Duodenal mucosa (tissue), 2 donors: ENCODE measurements at regions not wholly inside any gene's neighbourhood (a gene's known extent, or its start where the extent isn't known, plus 50 kb on each side); places are given as distances from the start of the nearest gene placed in this dataset.
"Not testable (repeated sequence)": the region's sequence is repeated elsewhere in the genome, so short reads cannot be mapped to it uniquely, and the experiment has no call there.

Source experiments
- H3K27ac ChIP-seq: one replicate; pipeline ENCODE4 v1.7.0; 2013; ENCODE audit warnings: low read depth, low read length
- H3K27me3 ChIP-seq, 2 donors: one replicate each; pipeline ENCODE4 v1.7.0; 2013; ENCODE audit warnings: low read length in 2 of 2, control low read depth in 1 of 2; ENCODE audit not compliant: insufficient read depth in 2 of 2, control insufficient read depth in 1 of 2
- H3K36me3 ChIP-seq, 2 donors: one replicate each; pipeline ENCODE4 v1.7.0; 2013; ENCODE audit warnings: low read length in 2 of 2, control low read depth in 1 of 2; ENCODE audit not compliant: insufficient read depth in 2 of 2, control insufficient read depth in 1 of 2
- H3K4me1 ChIP-seq, 2 donors: one replicate each; pipeline ENCODE4 v1.7.0; 2013; ENCODE audit warnings: low read length in 2 of 2, control low read depth in 1 of 2; ENCODE audit not compliant: insufficient read depth in 2 of 2, control insufficient read depth in 1 of 2
- H3K4me3 ChIP-seq, 2 donors: one replicate each; pipeline ENCODE4 v1.7.0; 2013; ENCODE audit warnings: low read length in 2 of 2, low read depth in 1 of 2
- H3K9ac ChIP-seq, 2 donors: one replicate each; pipeline ENCODE4 v1.7.0; 2013; ENCODE audit warnings: low read length in 2 of 2, low read depth in 1 of 2
- H3K9me3 ChIP-seq, 2 donors: one replicate each; pipeline ENCODE4 v1.7.0; 2013; ENCODE audit warnings: low read length in 2 of 2, control low read depth in 1 of 2; ENCODE audit not compliant: control insufficient read depth in 1 of 2

- H3K4me1 ChIP-seq: no peaks in the 10 kb centered on the region
- H3K4me3 ChIP-seq: no peak overlapping the region
- H3K36me3 ChIP-seq: no peaks in the 10 kb centered on the region
- no peaks in the 10 kb centered on the region for H3K27me3 ChIP-seq
- no peaks in the 10 kb centered on the region for H3K9me3 ChIP-seq
- no peak overlapping the region for H3K9ac ChIP-seq
- no peak overlapping the region for H3K27ac ChIP-seq
Observed at GRCh38 chrX:139158256-139158655, 372.3 kb upstream of the F9 start.

- Histone ChIP-seq H3K27me3 (no peaks in the 10 kb centered on the region), H3K9ac (no peak overlapping the region), H3K9me3 (no peaks in the 10 kb centered on the region)
Observed at GRCh38 chrX:139156356-139156755, 374.2 kb upstream of the F9 start.

GRCh38 chrX:139146625-139147024, 383.9 kb upstream of the F9 start:
- H3K4me1 ChIP-seq, H3K27ac ChIP-seq, H3K36me3 ChIP-seq, H3K9ac ChIP-seq, H3K4me3 ChIP-seq, H3K9me3 ChIP-seq, H3K27me3 ChIP-seq: not testable (repeated sequence)

More at GRCh38 chrX:139156356-139156755, 374.2 kb upstream of the F9 start:
- H3K4me1 ChIP-seq: no peaks in the 10 kb centered on the region
- H3K36me3 ChIP-seq: no peaks in the 10 kb centered on the region
- H3K27ac ChIP-seq: no peak overlapping the region
- no peak overlapping the region for H3K4me3 ChIP-seq

- Histone ChIP-seq H3K4me3 (no peak overlapping the region), H3K9ac (no peak overlapping the region), H3K9me3 (no peaks in the 10 kb centered on the region), H3K4me1 (no peaks in the 10 kb centered on the region), H3K36me3 (no peaks in the 10 kb centered on the region), H3K27ac (no peak overlapping the region), H3K27me3 (no peaks in the 10 kb centered on the region)
Observed at GRCh38 chrX:139141370-139141769, 389.2 kb upstream of the F9 start.

- Histone ChIP-seq H3K4me3 (no peak overlapping the region), H3K27me3 (no peaks in the 10 kb centered on the region), H3K9me3 (no peaks in the 10 kb centered on the region), H3K36me3 (no peaks in the 10 kb centered on the region), H3K9ac (no peak overlapping the region), H3K4me1 (no peaks in the 10 kb centered on the region), H3K27ac (no peak overlapping the region)
Observed at GRCh38 chrX:139134316-139134715, 396.2 kb upstream of the F9 start.

GRCh38 chrX:139126493-139126892, 404.0 kb upstream of the F9 start:
- H3K9me3 ChIP-seq: no peaks in the 10 kb centered on the region
- H3K27me3 ChIP-seq: no peaks in the 10 kb centered on the region
- no peak overlapping the region for H3K4me3 ChIP-seq
- H3K36me3 ChIP-seq: no peaks in the 10 kb centered on the region
- H3K9ac ChIP-seq: no peak overlapping the region
- H3K4me1 ChIP-seq: no peaks in the 10 kb centered on the region
- H3K27ac ChIP-seq: no peak overlapping the region

- H3K27me3 ChIP-seq: no peaks in the 10 kb centered on the region
- no peak overlapping the region for H3K9ac ChIP-seq
- H3K4me3 ChIP-seq: no peak overlapping the region
- H3K4me1 ChIP-seq: no peaks in the 10 kb centered on the region
- H3K27ac ChIP-seq: no peak overlapping the region
- H3K9me3 ChIP-seq: no peaks in the 10 kb centered on the region
- no peaks in the 10 kb centered on the region for H3K36me3 ChIP-seq
Observed at GRCh38 chrX:139125916-139126315, 404.6 kb upstream of the F9 start.

GRCh38 chrX:139121616-139122286, 408.8 kb upstream of the F9 start:
- H3K4me1 ChIP-seq: no peaks in the 10 kb centered on the region
- no peak overlapping the region for H3K9ac ChIP-seq
- H3K9me3 ChIP-seq: no peaks in the 10 kb centered on the region
- H3K36me3 ChIP-seq: no peaks in the 10 kb centered on the region
- H3K4me3 ChIP-seq: no peak overlapping the region
- H3K27ac ChIP-seq: no peak overlapping the region
- H3K27me3 ChIP-seq: no peaks in the 10 kb centered on the region

GRCh38 chrX:139120760-139121159, 409.2 kb upstream of the FGF13 start:
- Histone ChIP-seq H3K27ac (no peak overlapping the region), H3K9me3 (no peaks in the 10 kb centered on the region), H3K4me1 (no peaks in the 10 kb centered on the region), H3K9ac (no peak overlapping the region), H3K4me3 (no peak overlapping the region), H3K36me3 (no peaks in the 10 kb centered on the region), H3K27me3 (no peaks in the 10 kb centered on the region)

- Histone ChIP-seq H3K36me3 (no peaks in the 10 kb centered on the region), H3K27me3 (no peaks in the 10 kb centered on the region), H3K9me3 (no peaks in the 10 kb centered on the region), H3K27ac (no peak overlapping the region), H3K9ac (no peak overlapping the region), H3K4me1 (no peaks in the 10 kb centered on the region), H3K4me3 (no peak overlapping the region)
Observed at GRCh38 chrX:139113708-139114107, 402.2 kb upstream of the FGF13 start.

- H3K9me3 ChIP-seq: no peaks in the 10 kb centered on the region
- H3K27me3 ChIP-seq: no peaks in the 10 kb centered on the region
- H3K4me3 ChIP-seq: no peak overlapping the region
- H3K27ac ChIP-seq: no peak overlapping the region
- no peaks in the 10 kb centered on the region for H3K4me1 ChIP-seq
- H3K9ac ChIP-seq: no peak overlapping the region
- H3K36me3 ChIP-seq: no peaks in the 10 kb centered on the region
Observed at GRCh38 chrX:139112432-139112831, 400.9 kb upstream of the FGF13 start.
